Neural cell (in vitro differentiated cells): ENCODE measurements at regions not wholly inside any gene's neighbourhood (a gene's known extent, or its start where the extent isn't known, plus 50 kb on each side); places are given as distances from the start of the nearest gene placed in this dataset.

ENCODE experiments used
- H2AFZ ChIP-seq: fragments of 200-600, 300-800 bp; sonication (generic), shearing (Covaris generic); 2 replicates; pipeline ENCODE4 v1.6.0; 2014; ENCODE audit warnings: low read depth, mild to moderate bottlenecking, antibody characterized with exemption, low read length, moderate library complexity
- H3F3A ChIP-seq: fragments of 200-600 bp; shearing (Covaris generic); 2 replicates; pipeline ENCODE4 v1.6.1; 2016; ENCODE audit warnings: mild to moderate bottlenecking, moderate library complexity, mixed read lengths, antibody characterized with exemption, low read length; ENCODE audit not compliant: insufficient read depth, poor library complexity, severe bottlenecking
- H3K27ac ChIP-seq: fragments of 200-600, 300-800 bp; sonication (generic), shearing (Covaris generic); 2 replicates; pipeline ENCODE4 v1.5.1; 2014; ENCODE audit warnings: mild to moderate bottlenecking, low read length, moderate library complexity
- H3K27me3 ChIP-seq: fragments of 300-800, 200-600 bp; sonication (generic), shearing (Covaris generic); 2 replicates; pipeline ENCODE4 v1.6.0; 2014; ENCODE audit warnings: mild to moderate bottlenecking, low read depth, low read length, moderate library complexity; ENCODE audit not compliant: insufficient read depth
- H3K36me3 ChIP-seq: fragments of 300-800, 200-600 bp; sonication (generic), shearing (Covaris generic); 2 replicates; pipeline ENCODE4 v1.5.1; 2014; ENCODE audit warnings: mild to moderate bottlenecking, antibody characterized with exemption, low read length, moderate library complexity; ENCODE audit not compliant: insufficient read depth
- H3K4me2 ChIP-seq: fragments of 300-800, 200-600 bp; sonication (generic), shearing (Covaris generic); 2 replicates; pipeline ENCODE4 v1.6.0; 2014; ENCODE audit warnings: mild to moderate bottlenecking, low read length
- H3K4me3 ChIP-seq: fragments of 300-800, 200-600 bp; sonication (generic), shearing (Covaris generic); 2 replicates; pipeline ENCODE4 v1.5.1; 2014; ENCODE audit warnings: mild to moderate bottlenecking, low read length, moderate library complexity
- H3K79me2 ChIP-seq: fragments of 200-600 bp; shearing (Covaris generic); replicated peaks from 2 replicates; pipeline ENCODE4 v1.6.0; 2014; ENCODE audit warnings: mild to moderate bottlenecking, low read length, moderate library complexity; ENCODE audit not compliant: insufficient read depth
- H3K9ac ChIP-seq: fragments of 300-800, 200-600 bp; sonication (generic), shearing (Covaris generic); 2 replicates; pipeline ENCODE4 v1.6.1; 2016; ENCODE audit warnings: mild to moderate bottlenecking, low read length, mixed read lengths
- H3K9me2 ChIP-seq: fragments of 200-600 bp; shearing (Covaris generic); 2 replicates; pipeline ENCODE4 v1.6.1; 2016; ENCODE audit warnings: mild to moderate bottlenecking, low read length, mixed read lengths; ENCODE audit not compliant: insufficient read depth
- H3K9me3 ChIP-seq: fragments of 200-600, 300-800 bp; sonication (generic), shearing (Covaris generic); 2 replicates; pipeline ENCODE4 v1.6.1; 2016; ENCODE audit warnings: mild to moderate bottlenecking, mixed run types, low read length, moderate library complexity, mixed read lengths
- H4K20me1 ChIP-seq: fragments of 200-600 bp; shearing (Covaris generic); 2 replicates; pipeline ENCODE4 v1.6.1; 2016; ENCODE audit warnings: mild to moderate bottlenecking, mixed run types; ENCODE audit not compliant: insufficient read depth
- EP300 ChIP-seq: fragments of 450-650 bp; conservative IDR thresholded peaks from 2 replicates; pipeline ENCODE4 v1.6.1; 2014; ENCODE audit warnings: antibody characterized with exemption, mild to moderate bottlenecking, moderate library complexity; ENCODE audit not compliant: poor library complexity, severe bottlenecking
- EZH2 ChIP-seq: fragments of 200-600, 300-800 bp; shearing (Covaris generic), sonication (generic); IDR thresholded peaks from 2 replicates; pipeline ENCODE4 v1.6.1; 2014; ENCODE audit warnings: antibody characterized with exemption, low read length, borderline replicate concordance, mild to moderate bottlenecking; ENCODE audit not compliant: insufficient read depth, poor library complexity, severe bottlenecking
- MXI1 ChIP-seq: fragments of 450-650 bp; conservative IDR thresholded peaks from 2 replicates; pipeline ENCODE4 v1.6.1; 2014; ENCODE audit warnings: antibody characterized with exemption, mild to moderate bottlenecking; ENCODE audit not compliant: poor library complexity, severe bottlenecking
- POLR2AphosphoS5 ChIP-seq: IDR thresholded peaks from 2 replicates; pipeline ENCODE4 v1.6.1; 2012
- RAD21 ChIP-seq: fragments of 450-650 bp; conservative IDR thresholded peaks from 2 replicates; pipeline ENCODE4 v1.6.1; 2014; ENCODE audit warnings: antibody characterized with exemption, mild to moderate bottlenecking, moderate library complexity
- SMC3 ChIP-seq: fragments of 450-650 bp; conservative IDR thresholded peaks from 2 replicates; pipeline ENCODE4 v1.6.1; 2014; ENCODE audit warnings: antibody characterized with exemption, mild to moderate bottlenecking, moderate library complexity; ENCODE audit not compliant: poor library complexity
- TAF1 ChIP-seq: IDR thresholded peaks from 2 replicates; pipeline ENCODE4 v1.6.1; 2012; ENCODE audit warnings: low read depth
- TF ChIP-seq, protein P1 (sequence below): IDR thresholded peaks from 2 replicates; pipeline ENCODE4 v1.6.1; 2012; ENCODE audit warnings: borderline replicate concordance
- TF ChIP-seq, protein P2 (sequence below): fragments of 450-650 bp; IDR thresholded peaks from 2 replicates; pipeline ENCODE4 v1.5.1; 2014; ENCODE audit warnings: antibody characterized with exemption, mild to moderate bottlenecking, moderate library complexity; ENCODE audit not compliant: poor library complexity, severe bottlenecking

DNA sequence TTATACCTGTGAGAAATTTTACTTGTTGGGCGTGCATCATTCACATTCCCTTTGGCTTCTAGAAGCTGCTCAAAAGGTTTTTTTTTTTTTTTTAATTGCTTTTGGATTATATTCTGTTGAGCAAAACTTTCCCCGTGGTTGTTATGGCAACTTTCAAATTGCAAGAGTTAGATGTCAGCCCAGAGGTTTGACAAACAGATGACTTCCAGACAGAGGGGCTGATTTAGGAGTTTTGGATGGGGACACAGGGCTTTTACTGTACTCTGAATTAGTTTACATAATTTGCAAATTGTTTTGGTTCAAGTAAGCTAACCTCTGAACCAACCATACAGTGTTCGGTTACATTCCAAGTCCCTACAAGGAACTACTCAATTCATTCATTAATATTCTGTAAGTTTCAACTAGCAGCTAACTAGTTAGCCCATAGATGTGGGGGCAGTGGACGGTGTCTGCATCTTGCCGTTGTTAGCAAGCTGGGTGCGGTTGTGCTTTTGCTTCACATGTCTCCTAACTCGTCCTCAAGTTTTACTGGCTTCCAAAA lies 66.4 kb upstream of the JAZF1 start:
- Histone ChIP-seq H3K9ac (no peak overlapping the region), H3K9me2 (no peaks in the 10 kb centered on the region), H2AFZ (no peak overlapping the region), H3K27ac (no peak overlapping the region), H3F3A (no peaks in the 10 kb centered on the region), H3K36me3 (no peaks in the 10 kb centered on the region), H3K27me3 (no peaks in the 10 kb centered on the region), H3K4me2 (no peak overlapping the region), H3K9me3 (no peaks in the 10 kb centered on the region), H3K79me2 (no peaks in the 10 kb centered on the region), H4K20me1 (no peaks in the 10 kb centered on the region), H3K4me3 (no peak overlapping the region)
- TF ChIP-seq, protein P1, sequence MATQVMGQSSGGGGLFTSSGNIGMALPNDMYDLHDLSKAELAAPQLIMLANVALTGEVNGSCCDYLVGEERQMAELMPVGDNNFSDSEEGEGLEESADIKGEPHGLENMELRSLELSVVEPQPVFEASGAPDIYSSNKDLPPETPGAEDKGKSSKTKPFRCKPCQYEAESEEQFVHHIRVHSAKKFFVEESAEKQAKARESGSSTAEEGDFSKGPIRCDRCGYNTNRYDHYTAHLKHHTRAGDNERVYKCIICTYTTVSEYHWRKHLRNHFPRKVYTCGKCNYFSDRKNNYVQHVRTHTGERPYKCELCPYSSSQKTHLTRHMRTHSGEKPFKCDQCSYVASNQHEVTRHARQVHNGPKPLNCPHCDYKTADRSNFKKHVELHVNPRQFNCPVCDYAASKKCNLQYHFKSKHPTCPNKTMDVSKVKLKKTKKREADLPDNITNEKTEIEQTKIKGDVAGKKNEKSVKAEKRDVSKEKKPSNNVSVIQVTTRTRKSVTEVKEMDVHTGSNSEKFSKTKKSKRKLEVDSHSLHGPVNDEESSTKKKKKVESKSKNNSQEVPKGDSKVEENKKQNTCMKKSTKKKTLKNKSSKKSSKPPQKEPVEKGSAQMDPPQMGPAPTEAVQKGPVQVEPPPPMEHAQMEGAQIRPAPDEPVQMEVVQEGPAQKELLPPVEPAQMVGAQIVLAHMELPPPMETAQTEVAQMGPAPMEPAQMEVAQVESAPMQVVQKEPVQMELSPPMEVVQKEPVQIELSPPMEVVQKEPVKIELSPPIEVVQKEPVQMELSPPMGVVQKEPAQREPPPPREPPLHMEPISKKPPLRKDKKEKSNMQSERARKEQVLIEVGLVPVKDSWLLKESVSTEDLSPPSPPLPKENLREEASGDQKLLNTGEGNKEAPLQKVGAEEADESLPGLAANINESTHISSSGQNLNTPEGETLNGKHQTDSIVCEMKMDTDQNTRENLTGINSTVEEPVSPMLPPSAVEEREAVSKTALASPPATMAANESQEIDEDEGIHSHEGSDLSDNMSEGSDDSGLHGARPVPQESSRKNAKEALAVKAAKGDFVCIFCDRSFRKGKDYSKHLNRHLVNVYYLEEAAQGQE: no peak
- TF ChIP-seq POLR2AphosphoS5 (no peak), RAD21 (no peak), EZH2 (no peak), SMC3 (no peak), TAF1 (no peak), MXI1 (no peak), EP300 (no peak)
- TF ChIP-seq, protein P2, sequence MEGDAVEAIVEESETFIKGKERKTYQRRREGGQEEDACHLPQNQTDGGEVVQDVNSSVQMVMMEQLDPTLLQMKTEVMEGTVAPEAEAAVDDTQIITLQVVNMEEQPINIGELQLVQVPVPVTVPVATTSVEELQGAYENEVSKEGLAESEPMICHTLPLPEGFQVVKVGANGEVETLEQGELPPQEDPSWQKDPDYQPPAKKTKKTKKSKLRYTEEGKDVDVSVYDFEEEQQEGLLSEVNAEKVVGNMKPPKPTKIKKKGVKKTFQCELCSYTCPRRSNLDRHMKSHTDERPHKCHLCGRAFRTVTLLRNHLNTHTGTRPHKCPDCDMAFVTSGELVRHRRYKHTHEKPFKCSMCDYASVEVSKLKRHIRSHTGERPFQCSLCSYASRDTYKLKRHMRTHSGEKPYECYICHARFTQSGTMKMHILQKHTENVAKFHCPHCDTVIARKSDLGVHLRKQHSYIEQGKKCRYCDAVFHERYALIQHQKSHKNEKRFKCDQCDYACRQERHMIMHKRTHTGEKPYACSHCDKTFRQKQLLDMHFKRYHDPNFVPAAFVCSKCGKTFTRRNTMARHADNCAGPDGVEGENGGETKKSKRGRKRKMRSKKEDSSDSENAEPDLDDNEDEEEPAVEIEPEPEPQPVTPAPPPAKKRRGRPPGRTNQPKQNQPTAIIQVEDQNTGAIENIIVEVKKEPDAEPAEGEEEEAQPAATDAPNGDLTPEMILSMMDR: no peak

DNA sequence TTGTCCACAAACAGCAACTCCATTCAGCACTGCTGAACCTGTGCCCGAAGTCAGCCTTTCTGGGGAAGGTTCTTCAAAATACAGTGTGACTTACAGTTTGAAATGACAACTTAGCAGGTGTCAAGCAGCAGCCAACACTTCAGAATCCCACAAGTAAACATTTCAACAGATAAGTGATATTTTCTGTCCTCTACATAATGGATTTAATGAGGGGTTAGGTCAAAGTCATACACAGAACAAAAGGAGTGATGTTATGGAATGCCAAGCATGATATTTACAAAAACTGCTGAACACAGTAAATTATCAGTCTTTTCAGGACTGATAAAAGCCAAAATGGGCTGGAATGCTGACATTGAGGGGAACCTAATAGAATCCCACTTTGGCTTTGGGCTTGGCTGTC lies 77.6 kb upstream of the JAZF1 start:
- Histone ChIP-seq H3K4me2 (no peak overlapping the region), H3K27ac (no peak overlapping the region), H3K36me3 (no peaks in the 10 kb centered on the region), H3K27me3 (no peaks in the 10 kb centered on the region), H3K9ac (no peak overlapping the region), H3K79me2 (no peaks in the 10 kb centered on the region), H3K9me3 (no peaks in the 10 kb centered on the region), H2AFZ (no peak overlapping the region), H3K4me3 (no peak overlapping the region), H3K9me2 (no peaks in the 10 kb centered on the region), H3F3A (no peaks in the 10 kb centered on the region), H4K20me1 (no peaks in the 10 kb centered on the region)
- no peak for TF ChIP-seq EZH2
- no peak for TF ChIP-seq MXI1
- TF ChIP-seq RAD21: no peak

DNA sequence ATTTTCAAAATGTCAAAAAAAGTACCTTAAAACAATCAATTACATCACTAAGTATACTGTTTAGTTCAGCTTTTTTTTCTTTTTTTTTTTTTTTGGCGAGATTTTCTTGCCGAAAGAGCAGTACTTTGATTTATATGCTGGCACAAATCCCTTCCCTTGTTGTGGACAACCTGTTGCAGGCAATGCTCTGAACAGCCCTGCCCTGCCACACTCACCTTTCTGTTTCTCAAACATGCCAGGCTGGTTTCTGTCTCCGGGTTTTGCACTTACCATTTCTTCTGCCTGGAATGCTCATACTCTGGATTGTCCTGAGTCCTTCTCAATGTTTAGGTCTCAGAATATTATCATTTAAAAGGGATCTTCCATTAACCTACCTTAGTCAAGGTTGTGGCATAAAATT lies 80.4 kb upstream of the JAZF1 start:
- H3K4me2 ChIP-seq: no peak overlapping the region
- no peaks in the 10 kb centered on the region for H4K20me1 ChIP-seq
- H3K4me3 ChIP-seq: no peak overlapping the region
- H3F3A ChIP-seq: no peaks in the 10 kb centered on the region
- no peaks in the 10 kb centered on the region for H3K9me3 ChIP-seq
- H3K27ac ChIP-seq: no peak overlapping the region
- H3K36me3 ChIP-seq: no peaks in the 10 kb centered on the region
- no peak overlapping the region for H3K9ac ChIP-seq
- no peaks in the 10 kb centered on the region for H3K27me3 ChIP-seq
- TF ChIP-seq MXI1 (no peak), SMC3 (no peak), POLR2AphosphoS5 (no peak), TAF1 (no peak)
- H3K79me2 ChIP-seq: no peaks in the 10 kb centered on the region
- H2AFZ ChIP-seq: no peak overlapping the region
- H3K9me2 ChIP-seq: no peaks in the 10 kb centered on the region
